ENCODE measurements at regions not wholly inside any gene's neighbourhood (a gene's known extent, or its start where the extent isn't known, plus 50 kb on each side); places are given as distances from the start of the nearest gene placed in this dataset.
"Not testable (repeated sequence)": the region's sequence is repeated elsewhere in the genome, so short reads cannot be mapped to it uniquely, and the experiment has no call there.

DNA sequence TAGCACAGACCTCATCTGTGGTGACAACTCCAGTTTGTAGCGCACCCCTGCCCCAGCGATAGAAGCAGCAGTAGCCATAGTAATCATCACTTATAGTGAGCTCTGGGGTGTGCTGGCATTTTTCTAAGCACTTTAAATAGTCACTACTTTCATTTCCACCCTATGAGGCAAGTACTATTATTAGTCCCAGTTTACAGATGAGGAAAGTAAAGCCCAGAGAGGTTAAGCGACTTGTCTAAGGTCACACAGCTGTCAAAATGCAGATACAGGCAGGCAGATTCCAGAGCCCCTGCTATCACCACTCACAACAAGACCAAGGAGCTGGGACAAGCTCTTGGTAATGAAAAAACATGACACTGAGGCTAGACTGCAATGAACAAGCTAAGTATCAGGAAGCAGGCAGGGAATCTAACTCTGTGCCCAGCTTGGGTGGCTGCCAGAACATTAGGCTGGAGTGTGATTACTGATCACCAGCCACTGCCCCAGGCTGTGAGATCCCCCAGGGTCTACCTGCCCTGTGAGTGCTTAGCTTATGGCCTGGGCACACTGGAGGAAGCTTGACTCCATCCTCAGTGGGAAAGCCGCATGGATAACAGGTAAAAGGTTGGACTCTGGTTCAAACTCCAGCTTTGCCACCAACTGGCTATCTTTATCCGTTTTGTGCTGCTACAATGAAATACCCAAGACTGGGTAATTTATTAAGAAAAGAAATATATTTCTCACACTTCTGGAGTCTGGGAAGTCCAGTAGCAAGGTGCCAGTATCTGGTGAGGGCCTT, 561.1 kb downstream of the MN1 start:
- no peak for DNase-seq

DNA sequence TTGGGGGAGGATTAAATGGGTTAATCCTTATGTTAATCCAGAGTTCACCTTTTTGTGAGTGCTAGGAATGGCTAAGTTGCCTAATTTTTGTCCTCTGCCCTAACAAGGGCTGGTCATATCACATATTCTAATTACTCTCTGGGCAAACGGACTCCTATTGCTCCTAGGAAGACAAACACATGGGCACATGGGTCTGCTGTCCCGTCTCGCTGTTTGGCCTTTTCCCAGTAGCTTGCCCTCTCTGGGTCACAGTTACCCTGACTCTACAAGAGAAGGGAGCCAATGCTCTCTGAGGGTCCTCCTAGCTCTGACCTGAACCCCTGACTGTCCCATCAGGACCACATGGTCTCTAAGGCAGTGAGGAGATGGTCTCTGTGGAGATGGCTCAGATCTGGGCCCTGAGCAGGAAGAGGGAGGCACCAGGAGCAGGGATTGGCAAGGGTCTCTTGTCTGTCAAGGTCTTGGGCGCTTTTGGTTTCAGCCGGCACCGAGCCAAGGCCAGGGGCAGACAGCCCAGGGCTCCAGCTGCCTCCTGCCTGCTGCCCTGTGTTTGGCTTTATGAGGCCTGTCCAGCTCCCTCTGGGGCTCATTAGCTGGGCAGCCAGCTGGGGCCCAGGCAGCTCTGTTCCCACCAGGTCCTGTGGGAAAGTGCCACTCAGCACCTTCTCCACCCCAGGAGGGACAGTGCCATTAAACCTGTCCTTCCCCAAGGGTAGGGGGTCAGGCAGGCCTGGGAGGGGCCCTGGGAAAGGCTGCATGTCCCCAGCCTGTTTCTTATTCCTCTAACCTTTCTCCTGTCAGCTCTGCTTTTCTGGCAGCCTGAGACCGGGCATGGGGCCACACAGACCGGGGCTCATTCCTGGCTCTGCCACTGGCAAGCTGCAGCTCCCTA, 559.9 kb downstream of the MN1 start:
- DNase-seq = no peak

DNA sequence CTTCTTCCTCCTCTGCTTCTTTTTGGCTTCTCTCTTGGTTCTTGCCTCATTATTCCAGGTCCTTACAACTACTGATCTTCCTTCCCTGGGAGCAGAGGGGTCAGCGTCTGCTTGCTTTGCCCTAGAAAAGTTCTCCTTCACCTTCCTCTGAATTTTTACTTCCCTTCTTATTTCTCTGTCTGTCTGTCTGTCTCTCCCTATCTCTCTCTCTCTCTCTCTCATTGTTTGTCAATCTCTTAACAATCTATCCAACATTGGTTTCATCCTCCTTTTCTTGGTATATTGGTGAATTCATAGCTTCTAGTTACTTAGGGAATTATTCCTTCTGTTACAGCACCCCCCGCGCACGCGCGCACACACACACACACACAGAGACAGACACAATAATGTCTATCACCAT, 559.1 kb downstream of the MN1 start:
- no peak for DNase-seq

DNA sequence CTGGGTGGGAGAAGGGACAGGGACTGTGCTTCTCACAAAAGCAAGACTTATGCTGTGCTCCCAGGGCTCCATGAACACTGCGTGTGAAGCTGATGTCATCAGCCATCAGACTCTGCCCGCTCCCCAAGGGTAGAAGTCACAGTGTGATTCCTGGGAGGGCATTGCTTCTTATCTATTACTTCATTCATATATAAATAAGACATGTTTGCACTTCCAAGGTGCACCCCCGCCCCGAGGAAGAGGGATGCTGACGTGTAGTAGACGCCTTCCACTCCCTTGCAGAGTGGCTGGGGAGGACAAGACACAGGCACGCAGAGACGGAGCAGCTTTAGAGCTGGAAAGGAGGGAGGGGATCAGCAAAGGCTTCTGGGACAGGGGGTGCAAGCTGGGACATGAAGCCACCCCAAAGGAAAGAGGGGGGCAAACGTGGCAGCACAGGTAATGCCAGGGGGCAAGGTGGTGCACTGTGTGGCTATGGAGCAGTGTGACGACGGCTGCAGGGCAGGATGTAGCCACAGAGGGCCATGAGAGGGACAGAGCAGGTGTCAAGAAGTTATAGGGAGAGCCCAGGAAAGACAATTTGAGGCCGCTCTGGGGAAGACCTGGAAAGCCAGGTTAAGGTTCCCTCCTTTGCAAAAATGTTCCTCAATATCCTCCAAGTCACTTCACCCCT, 558.5 kb downstream of the MN1 start:
- DNase-seq = no peak

DNA sequence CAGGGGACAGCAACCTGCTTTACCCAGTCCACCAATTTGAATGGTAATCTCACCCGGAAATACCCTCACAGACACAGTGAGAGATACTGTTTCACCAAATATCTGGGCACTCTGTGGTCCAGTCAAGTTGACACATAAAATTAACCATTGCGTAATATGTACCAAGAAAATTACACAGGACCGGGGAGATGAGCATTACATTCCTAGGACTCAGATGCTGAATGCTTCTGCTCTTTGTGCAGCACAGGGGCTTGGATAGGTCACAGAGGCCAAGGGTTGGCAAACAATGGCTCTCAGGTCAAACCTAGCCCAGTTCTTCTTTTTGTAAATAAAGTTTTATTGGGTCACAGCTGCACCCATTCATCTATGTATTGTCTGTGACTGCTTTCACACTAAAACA, 557.2 kb downstream of the MN1 start:
- no peak for DNase-seq

DNA sequence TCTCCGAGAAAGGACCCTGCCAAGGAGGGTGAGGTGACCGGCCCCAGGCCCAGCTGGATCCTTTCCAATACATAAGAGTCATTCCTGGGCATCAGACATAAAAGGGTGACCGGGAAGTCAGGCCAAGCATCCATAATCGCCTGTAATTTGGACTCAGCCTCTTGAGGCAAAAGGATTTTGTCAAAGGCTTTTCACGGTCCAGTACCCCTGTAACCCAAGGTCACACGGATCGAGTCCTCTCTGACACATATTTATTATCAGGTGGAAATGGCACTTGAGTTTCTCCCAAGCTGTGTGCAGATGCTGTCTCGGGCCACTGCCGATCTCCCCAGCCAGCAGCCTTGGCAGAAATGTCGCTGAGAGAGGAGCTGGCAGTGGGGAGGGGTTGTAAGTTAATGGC, 556.5 kb downstream of the MN1 start:
- no peak for DNase-seq

DNA sequence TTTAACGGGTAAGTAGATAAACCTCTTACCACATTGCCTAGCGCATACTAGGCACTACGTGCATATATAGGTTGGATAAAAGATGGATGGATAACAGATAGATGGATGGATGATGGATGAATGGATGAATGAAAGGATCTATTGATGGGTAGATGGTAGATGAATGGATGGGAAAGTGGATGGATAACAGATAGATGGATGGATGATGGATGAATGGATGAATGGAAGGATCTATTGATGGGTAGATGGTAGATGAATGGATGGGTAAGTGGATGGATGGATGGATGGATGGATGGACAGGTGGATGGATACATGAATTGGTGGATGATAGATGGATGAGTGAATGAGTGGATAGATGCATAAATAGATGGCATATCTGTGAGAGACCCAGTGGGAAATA, 555.0 kb downstream of the MN1 start:
- DNase-seq = no peak

DNA sequence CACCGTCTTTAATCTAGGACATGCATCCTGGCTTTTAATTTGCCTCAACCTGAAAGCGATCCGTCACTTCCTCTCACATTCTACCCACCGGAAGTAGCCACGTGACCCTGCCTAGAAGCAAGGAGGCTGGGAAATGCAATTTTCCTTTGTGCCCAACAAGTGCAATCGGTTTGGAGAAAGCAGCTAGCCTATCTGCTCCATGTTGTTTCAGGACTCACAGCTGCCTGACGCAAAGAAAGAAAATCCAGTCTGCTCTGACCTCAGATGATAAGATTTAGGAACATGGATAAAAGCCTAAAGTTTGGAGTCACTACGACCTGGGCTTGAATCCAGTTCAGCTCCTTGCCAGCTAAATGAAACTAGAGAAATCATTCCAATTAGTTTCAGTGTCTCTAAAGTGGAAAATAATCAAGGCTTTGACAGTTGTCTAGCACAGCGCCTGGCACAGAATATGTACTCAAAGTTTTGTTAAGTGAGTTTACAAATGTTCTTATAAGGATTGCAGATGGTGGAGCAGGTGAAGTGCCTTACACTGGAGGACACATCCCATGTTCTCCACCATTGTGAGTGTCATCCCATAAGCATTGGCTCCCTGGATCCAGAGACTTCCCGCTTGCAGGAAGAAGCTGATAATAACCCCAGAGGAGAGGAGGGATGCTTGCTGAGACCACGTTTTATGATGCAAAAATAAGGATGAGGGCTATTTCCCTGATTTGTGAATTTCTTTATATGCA, 553.7 kb downstream of the MN1 start:
- DNase-seq = no peak

DNA sequence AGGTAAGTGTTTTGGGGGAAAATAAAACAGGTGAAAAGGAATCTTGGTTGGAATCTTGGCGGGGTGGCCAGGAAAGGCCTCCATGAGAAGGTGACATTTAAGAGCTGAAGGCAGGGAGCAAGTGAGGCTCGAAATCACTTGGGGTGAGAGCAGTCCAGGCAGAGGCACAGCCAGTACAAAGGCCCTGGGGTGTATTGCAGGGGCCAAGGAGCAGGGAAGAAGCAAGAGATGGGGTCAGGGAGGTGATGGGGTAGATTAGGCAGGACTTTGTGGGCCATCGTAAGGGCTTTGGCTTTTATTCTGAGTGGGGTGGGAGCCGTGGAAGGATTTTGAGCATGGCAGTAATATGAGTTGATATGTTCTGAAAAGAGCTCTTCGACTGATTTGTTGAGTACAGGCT, 551.1 kb downstream of the MN1 start:
- no peak for DNase-seq

DNA sequence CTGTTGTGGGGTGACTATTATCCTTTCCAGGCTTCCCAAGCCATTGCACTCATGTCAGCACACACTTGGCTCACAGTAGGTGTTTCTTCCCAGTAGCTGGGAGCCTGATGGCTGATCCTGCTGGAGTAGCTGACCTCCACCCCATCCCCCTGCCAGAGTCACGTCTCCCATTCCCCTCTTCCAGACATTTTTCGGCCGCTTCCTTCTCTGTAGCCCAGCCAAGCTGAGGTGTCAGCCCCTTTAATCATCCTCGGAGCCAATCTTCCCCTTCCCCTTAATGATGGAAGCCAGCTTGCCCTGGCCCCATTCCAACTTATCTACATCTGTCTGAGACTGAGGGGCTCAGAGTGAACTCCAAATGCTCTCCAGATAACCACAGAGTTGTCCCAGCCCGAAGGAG, 550.7 kb downstream of the MN1 start:
- no peak for DNase-seq

DNA sequence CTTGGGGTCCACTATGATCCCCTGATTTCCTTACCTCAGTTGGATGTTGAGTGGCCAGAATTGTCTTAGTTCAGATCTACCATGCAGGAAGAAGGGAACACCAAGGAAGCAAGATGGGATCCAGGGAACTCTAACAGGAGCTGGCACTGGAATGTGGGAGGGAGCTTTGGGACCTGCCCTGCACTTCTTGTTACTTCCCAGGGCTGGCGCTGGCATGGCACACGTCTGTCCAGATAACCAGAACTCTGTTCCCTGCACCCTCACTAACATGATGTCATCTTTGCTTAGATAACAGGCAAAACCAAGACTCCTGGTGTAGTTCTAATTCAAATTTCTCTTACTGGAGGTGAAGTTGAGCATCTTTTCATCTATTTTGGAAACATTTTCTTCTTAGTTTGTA, 550.0 kb downstream of the MN1 start:
- no peak for DNase-seq

DNA sequence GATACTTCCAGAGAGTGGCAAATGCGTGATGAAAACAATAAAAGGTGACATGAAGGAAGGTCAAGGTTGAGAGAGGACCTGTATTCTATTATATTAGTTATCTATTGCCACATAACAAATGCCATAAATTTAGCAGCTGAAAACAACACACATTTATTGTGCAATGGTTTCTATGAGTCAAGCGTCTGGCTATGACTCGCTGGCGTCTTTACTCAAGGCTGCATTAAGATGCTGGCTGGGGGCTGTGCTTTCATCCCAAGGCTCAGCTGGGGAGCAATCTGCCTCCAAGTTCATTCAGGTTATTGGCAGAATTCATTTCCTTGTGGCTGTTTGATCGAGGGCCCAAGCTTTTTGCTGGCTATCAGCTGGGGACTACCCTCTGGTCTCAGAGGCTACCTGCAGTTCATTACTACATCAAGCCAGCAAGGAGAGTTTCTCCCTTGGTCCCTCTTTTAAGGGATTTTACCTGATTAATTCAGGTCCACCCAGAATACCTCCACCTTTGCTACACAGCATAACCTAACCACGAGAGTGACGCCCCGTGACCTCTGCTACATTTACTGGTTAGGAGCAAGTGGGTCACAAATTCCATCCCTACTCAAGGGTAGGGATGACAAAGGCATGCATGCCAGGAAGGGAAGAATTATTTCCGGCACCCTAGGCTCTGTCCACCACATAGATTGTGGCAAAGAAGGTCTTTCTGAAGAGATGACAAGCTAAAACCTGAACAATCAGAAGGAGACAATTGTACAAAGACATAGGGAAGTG, 549.1 kb downstream of the MN1 start:
- no peak for DNase-seq

DNA sequence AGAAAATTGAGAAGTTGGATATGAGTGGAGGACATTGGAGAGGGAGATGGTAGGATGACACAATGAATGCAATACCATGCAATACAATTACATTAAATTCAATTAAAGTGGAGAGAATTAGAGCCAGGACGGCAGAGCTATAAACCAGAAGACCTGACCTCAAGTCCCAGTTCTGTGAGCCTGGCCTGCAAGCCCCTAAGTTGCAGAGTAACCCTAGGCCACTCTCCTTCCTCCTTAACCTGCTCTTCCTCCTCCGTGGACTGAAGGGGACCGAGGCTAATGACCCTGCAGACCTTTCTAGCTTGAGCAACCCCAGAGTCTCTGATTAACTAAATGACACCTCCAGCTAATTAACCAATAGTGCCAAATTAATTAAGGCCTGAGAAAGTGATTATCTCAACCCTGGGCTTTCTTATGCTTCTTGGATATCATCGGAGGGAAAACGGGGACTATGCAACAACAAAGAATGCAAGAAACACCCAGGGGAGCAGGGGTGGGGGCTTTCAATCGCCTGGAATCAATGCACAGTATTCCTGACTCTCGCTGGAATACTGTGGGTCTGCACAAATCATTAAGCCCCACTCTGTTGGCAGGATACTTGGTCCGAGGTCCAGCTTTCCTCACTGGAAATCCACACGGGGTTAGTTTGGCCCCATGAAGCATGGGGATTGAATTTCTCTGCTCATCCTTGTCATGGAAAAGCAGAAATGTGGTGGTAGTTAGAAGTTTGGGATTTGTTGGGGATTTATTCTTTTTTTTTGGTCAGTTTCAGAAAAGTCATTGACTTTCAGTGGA, 548.3 kb downstream of the MN1 start:
- DNase-seq = no peak

DNA sequence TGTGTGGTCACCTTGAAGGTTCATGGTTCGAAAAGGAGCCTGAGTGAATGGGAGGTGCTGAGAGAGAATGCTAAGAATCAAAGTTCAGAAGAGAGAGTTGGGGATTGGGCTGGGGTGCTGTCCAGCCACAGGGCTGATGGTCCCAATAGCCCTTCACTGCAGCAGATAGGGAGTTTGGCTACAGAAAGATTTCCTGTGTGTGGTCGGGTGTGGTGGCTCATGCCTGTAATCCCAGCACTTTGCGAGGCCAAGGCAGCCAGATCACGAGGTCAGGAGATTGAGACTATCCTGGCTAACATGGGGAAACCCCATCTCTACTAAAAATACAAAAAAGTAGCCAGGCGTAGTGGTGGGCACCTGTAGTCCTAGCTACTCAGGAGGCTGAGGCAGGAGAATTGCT, 547.5 kb downstream of the MN1 start:
- DNase-seq = not testable (repeated sequence)

DNA sequence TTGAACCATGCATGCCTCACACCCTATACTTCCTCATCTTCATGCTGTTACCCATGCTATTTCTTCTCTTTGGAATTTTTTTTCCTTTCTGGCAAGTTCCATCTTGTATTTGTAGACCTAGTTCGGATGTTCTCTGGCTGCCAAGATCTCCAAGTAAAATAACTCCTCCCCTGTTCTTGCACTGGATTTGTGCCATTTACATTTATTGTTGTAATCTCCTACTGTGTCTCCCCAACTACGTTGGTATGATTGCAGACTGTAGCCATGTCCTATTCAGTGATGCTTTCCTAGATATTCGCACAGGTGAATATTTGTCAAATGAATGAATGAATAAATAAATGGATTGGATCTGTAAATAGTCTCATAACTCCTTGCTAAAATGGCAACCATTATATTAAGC, 546.0 kb downstream of the MN1 start:
- DNase-seq = no peak

DNA sequence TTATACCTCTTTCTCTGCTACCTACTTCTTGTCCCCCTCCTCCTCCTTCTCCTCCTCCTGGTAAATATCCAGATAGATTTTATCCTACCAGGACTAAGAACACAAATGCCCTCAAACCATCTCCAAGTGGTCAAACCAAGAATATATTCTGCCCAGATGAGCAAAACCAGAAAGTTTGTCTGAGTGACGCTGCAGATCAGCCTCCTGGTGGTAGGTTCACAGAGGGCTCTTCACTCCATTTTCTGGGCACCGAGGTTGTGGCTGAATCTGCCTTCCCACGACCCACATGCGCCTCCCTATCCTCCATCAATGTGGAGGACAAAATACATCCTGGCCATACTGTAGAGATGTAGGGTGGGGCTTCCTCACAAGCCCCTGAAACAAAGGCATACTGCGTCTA, 543.6 kb downstream of the MN1 start:
- DNase-seq = no peak

DNA sequence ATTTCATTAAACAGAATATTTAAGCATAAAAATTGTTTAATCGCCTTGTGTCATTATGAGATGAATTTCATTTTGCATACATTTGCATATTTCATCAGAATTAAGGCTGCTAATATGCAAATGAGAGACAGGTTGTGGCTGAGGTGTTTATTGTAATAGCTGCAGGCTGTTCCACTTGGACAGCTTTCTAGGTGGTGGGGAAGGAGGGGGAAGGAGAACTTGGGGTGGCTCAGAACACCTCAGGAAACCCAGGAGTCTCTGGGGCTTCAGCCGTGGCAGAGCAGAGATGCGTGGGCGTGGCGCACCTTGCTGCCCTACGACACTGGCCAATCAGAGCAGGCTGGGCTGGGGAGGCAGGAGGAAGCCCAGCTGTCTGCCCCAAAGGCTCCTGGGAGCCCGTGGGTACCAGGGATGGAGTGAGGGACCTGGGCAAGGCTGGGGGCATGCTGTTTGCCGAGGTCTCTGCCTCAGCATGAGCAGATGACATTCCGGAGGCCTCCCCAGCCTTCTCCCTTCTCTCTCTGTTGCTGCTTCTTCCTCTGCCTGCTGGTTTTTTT, 542.9 kb downstream of the MN1 start:
- no peak for DNase-seq

DNA sequence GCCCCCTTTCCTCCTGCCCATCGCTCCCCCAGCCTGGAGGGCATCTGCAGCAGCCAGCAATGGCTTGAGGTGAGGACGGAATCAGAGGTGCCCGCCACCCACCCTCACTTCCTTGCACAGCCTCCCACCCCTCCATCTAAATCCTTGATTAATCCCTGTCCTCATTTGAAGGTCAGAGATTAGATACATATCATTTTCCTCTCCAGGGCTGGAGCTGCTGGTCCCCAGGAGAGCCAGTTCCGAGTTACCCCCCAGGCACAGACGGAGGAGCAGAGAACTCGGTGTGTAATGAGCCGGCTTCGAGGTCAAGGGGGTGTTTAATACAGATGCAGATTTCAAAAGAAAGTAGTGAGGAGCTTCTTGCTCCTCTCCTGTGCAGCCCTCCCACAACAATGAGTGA, 542.1 kb downstream of the MN1 start:
- no peak for DNase-seq

DNA sequence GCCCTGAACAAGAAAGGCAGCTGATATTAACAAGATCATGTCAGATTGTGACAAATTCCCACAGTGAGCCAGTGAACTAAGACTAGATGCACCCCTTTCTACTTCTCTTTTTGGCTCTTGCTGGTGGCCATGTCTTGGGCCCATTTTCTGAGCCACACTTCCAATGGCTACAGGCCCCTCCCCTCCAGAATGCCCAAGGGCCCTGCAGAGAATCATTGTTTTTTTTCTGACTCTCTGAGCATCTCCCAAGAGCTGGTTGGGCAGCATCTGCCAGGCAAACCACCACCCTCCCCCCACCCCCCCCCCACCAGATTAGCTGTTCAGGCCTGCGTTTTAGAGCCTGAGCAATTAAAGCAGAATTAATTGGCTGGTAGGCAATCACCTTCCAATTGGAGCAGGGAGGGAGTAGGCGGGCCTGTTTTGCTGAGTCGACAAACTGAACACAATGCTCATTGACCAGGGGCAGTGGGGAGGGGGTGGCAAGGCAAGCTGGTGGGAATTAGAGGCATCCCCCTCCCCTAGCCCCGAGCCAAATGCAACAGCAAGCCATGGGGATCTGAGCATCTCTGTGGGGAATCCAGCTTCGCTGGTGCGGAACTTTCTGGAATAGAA, 541.4 kb downstream of the MN1 start:
- no peak for DNase-seq

DNA sequence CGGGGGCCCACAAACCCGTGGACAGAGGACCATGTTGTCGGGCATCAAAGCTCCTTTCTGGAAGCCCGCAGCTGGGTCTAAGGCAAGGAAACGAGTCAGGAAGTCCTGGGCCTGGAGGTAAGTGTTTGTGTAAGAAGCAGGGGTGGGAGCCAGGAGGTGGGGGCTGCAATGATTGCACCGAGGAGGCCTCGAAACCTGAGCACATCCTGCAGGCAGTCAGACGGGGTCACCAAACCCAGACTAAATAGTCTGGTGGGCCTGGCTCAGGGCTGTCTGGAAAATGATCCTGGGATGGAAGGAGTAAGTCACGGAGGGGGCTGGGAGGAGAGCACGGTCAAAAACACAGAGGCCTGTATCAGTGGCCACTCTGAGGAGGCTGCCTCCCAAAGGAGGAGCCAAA, 539.2 kb downstream of the MN1 start:
- no peak for DNase-seq

DNA sequence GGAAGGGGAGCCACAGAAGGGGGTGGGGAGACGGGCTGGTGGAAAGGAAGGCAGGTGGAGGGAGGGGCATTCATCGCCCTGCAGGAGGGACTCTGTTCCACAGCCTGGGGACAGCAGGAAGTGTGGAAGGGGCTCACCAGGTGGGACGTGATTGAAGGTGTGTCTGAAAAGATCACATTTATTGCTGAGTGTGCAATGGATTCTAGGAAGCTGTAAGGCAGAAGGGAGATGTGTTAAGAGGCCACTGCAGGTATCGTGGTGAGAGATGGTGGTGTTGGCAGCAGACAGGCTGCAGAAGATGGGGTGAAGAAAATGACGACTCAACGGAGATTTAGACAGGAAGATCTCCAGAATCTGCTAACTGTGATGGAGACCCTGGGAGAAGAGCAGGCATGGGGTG, 537.4 kb downstream of the MN1 start:
- DNase-seq = no peak
